ENCODE measurements at regions not wholly inside any gene's neighbourhood (a gene's known extent, or its start where the extent isn't known, plus 50 kb on each side); places are given as distances from the start of the nearest gene placed in this dataset.

- ChIA-PET CTCF (ENCODE audit: partially characterized antibody) (interaction anchor here (1.0 kb wide), 1 partner anchor 136 kb away, joined by 3 read pairs; no protein-coding TSS in a partner anchor), POLR2A (ENCODE audit: partially characterized antibody) (no interaction called here)
- no peaks in the 10 kb centered on the region for H3K27me3 ChIP-seq (replicated peaks in 1 of 4; ENCODE audit: control insufficient read depth in 3 of 4, extremely low read depth in 1 of 4, insufficient read depth in 3 of 4, low read length in 3 of 4)
- no peaks in the 10 kb centered on the region for H3K36me3 ChIP-seq (ENCODE audit: control insufficient read depth in 2 of 4, insufficient read depth in 4 of 4, low read length in 3 of 4)
- H2BK20ac ChIP-seq (ENCODE audit: low read length) = no peak overlapping the region
- H3K4ac ChIP-seq (replicated peaks; ENCODE audit: insufficient read length, low read depth, low read length) = no peak overlapping the region
- H2BK120ac ChIP-seq (replicated peaks; ENCODE audit: low read depth, low read length) = no peak overlapping the region
- H4K91ac ChIP-seq (replicated peaks; ENCODE audit: insufficient read length, low read length) = no peak overlapping the region
- no peak overlapping the region for H3K9ac ChIP-seq (replicated peaks in 1 of 4; ENCODE audit: extremely low read depth in 1 of 4, low read depth in 3 of 4, low read length in 3 of 4)
- no peaks in the 10 kb centered on the region for H3K79me1 ChIP-seq (ENCODE audit: low read depth, low read length)
- H4K8ac ChIP-seq (ENCODE audit: extremely low read depth, insufficient read depth, low read length) = peak overlapping the region; percentile 35; the same call in 1 of the 2 replicates
- H4K20me1 ChIP-seq (replicated peaks in 1 of 2; ENCODE audit: control insufficient read depth in 1 of 2, insufficient read depth in 2 of 2, low read length in 2 of 2) = no peaks in the 10 kb centered on the region
- no peak overlapping the region for H3K4me3 ChIP-seq (ENCODE audit: extremely low read depth in 1 of 4, insufficient read depth in 2 of 4, low read depth in 3 of 4, low read length in 4 of 4)
- no peak for DNase-seq (ENCODE audit: low read depth in 1 of 2, low spot score in 2 of 2)
- no peak overlapping the region for H3K23ac ChIP-seq (ENCODE audit: insufficient read length)
- no peak overlapping the region for H3K4me2 ChIP-seq (ENCODE audit: insufficient read depth in 1 of 2, low read depth in 2 of 2, low read length in 2 of 2)
- WGBS, 2 experiments (ENCODE audit: extremely low coverage in 1 of 2, insufficient coverage in 1 of 2, insufficient read length in 1 of 2, insufficient replicate concordance in 2 of 2, low coverage in 1 of 2, low lambda C conversion rate in 2 of 2, missing lambda C conversion rate in 1 of 2) = 72% methylated on average over 9 of the region's 13 CpGs; no CpG with 5 or more reads in 1 of the 2 experiments
- H3K14ac ChIP-seq (ENCODE audit: insufficient read length) = no peak overlapping the region
- no peak overlapping the region for H2AFZ ChIP-seq (ENCODE audit: low read length)
- no peak overlapping the region for H4K5ac ChIP-seq (ENCODE audit: insufficient read length, low read depth, low read length)
- H2BK5ac ChIP-seq (ENCODE audit: low read depth, low read length) = no peak overlapping the region
- no peaks in the 10 kb centered on the region for H3K23me2 ChIP-seq (ENCODE audit: low read depth, low read length)
- no peak overlapping the region for H2BK12ac ChIP-seq (ENCODE audit: low read depth, low read length)
- H3K9me3 ChIP-seq (ENCODE audit: insufficient read depth in 2 of 2, low read depth in 1 of 2, low read length in 1 of 2) = no peaks in the 10 kb centered on the region; a peak in 3 of 4 replicates
- H3K18ac ChIP-seq (ENCODE audit: extremely low read depth, low read length) = no peak overlapping the region
- no peak for FAIRE-seq
- no peaks in the 10 kb centered on the region; a peak in 2 of 7 replicates for H3K4me1 ChIP-seq (replicated peaks in 1 of 4; ENCODE audit: control insufficient read depth in 3 of 4, insufficient read depth in 4 of 4, low read length in 3 of 4)
- H2AK5ac ChIP-seq (ENCODE audit: low read depth, low read length) = no peak overlapping the region
- H3K56ac ChIP-seq (replicated peaks; ENCODE audit: insufficient read length, low read depth, low read length) = no peak overlapping the region
- no peak overlapping the region for H2BK15ac ChIP-seq (ENCODE audit: low read length)
- no peaks in the 10 kb centered on the region for H3K79me2 ChIP-seq (ENCODE audit: control insufficient read depth in 1 of 2, insufficient read depth in 2 of 2, low read length in 2 of 2)
- no peak overlapping the region for H3K27ac ChIP-seq (ENCODE audit: low read depth, low read length)
- TF ChIP-seq TCF12 (IDR thresholded peaks at IDR 0.05; ENCODE audit: low read depth, low read length) (no peak), HDAC2 (IDR thresholded peaks at IDR 0.05; ENCODE audit: borderline replicate concordance in 1 of 2, low read depth in 2 of 2, low read length in 2 of 2) (no peak), KDM4A (IDR thresholded peaks at IDR 0.05; ENCODE audit: low read depth, low read length, severe bottlenecking) (no peak), RAD21 (IDR thresholded peaks at IDR 0.05 in 1 of 2, conservative IDR thresholded peaks at IDR 0.05 in 1 of 2; ENCODE audit: low read depth in 2 of 2, low read length in 2 of 2) (peak; percentile 21 to 31; a peak in 3 of 4 replicates), PHF8 (conservative IDR thresholded peaks at IDR 0.05; ENCODE audit: low read depth, low read length) (no peak), EZH2 (IDR thresholded peaks at IDR 0.05; ENCODE audit: low read depth, low read length, severe bottlenecking) (no peak), JUND (IDR thresholded peaks at IDR 0.05; ENCODE audit: low read length) (no peak), MAFK (IDR thresholded peaks at IDR 0.05; ENCODE audit: low read depth, low read length) (no peak), HDAC6 (IDR thresholded peaks at IDR 0.05; ENCODE audit: low read depth, low read length) (no peak), SIX5 (IDR thresholded peaks at IDR 0.05; ENCODE audit: low read depth, low read length) (no peak), RFX5 (IDR thresholded peaks at IDR 0.05; ENCODE audit: borderline replicate concordance, low read depth, low read length) (no peak), TEAD4 (IDR thresholded peaks at IDR 0.05; ENCODE audit: low read depth, low read length) (no peak)
Measured at GRCh38 chr13:22944378-22944777, 236.4 kb upstream of the SGCG start.
